Mesodermal cell (in vitro differentiated cells): ENCODE measurements at regions not wholly inside any gene's neighbourhood (a gene's known extent, or its start where the extent isn't known, plus 50 kb on each side); places are given as distances from the start of the nearest gene placed in this dataset.

ENCODE experiments used
- H3K27ac ChIP-seq: 2 replicates; pipeline ENCODE4 v1.7.0; 2013; ENCODE audit warnings: mild to moderate bottlenecking, low read depth, low read length, moderate library complexity; ENCODE audit not compliant: severe bottlenecking
- H3K36me3 ChIP-seq: 2 replicates; pipeline ENCODE4 v1.7.1; 2013; ENCODE audit warnings: mild to moderate bottlenecking, low read length, moderate library complexity; ENCODE audit not compliant: control insufficient read depth, insufficient read depth
- H3K4me1 ChIP-seq: one replicate; pipeline ENCODE4 v1.7.1; 2013; ENCODE audit warnings: mild to moderate bottlenecking, low read length; ENCODE audit not compliant: insufficient read depth, control insufficient read depth, poor library complexity, severe bottlenecking
- H3K4me3 ChIP-seq: 2 replicates; pipeline ENCODE4 v1.7.0; 2013; ENCODE audit warnings: low read length, control low read depth, mild to moderate bottlenecking; ENCODE audit not compliant: insufficient read depth, poor library complexity, severe bottlenecking; ENCODE audit errors: extremely low read depth
- H3K9me3 ChIP-seq: 2 replicates; pipeline ENCODE4 v1.7.1; 2013; ENCODE audit warnings: mild to moderate bottlenecking, low read length, moderate library complexity; ENCODE audit not compliant: control insufficient read depth
- WGBS, 2 experiments: methylation state at CpG; one replicate each; pipeline ENCODE4 v1.1.5; 2013; ENCODE audit warnings: missing lambda C conversion rate in 2 of 2; ENCODE audit not compliant: insufficient coverage in 2 of 2; 5-methylcytosine and 5-hydroxymethylcytosine counted together

GRCh38 chr11:43575913-43576310 lies 104.6 kb upstream of the HSD17B12 start:
- H3K4me3 ChIP-seq = peak overlapping the region; percentile 37

GRCh38 chr11:43576320-43576802 lies 104.2 kb upstream of the HSD17B12 start:
- H3K36me3 ChIP-seq = no peaks in the 10 kb centered on the region
- H3K9me3 ChIP-seq = no peaks in the 10 kb centered on the region
- H3K4me3 ChIP-seq = no peak overlapping the region
- no peak overlapping the region for H3K27ac ChIP-seq
- peaks cover 27% of the 10 kb centered on the region for H3K4me1 ChIP-seq
- 12 to 29% methylated on average over 4 to 5 of the region's 11 CpGs for WGBS, 2 experiments

More at GRCh38 chr11:43575913-43576310, 104.6 kb upstream of the HSD17B12 start:
- Histone ChIP-seq H3K36me3 (no peaks in the 10 kb centered on the region), H3K4me1 (peaks cover 26% of the 10 kb centered on the region), H3K9me3 (no peaks in the 10 kb centered on the region), H3K27ac (no peak overlapping the region)
- 5 to 17% methylated on average over 2 to 6 of the region's 11 CpGs for WGBS, 2 experiments

- Histone ChIP-seq H3K9me3 (no peaks in the 10 kb centered on the region), H3K4me3 (no peak overlapping the region), H3K36me3 (no peaks in the 10 kb centered on the region), H3K4me1 (peaks cover 27% of the 10 kb centered on the region), H3K27ac (no peak overlapping the region)
- WGBS, 2 experiments = 2% methylated on average over 19 to 32 of the region's 35 CpGs
Observed at GRCh38 chr11:43576803-43577521, 103.6 kb upstream of the HSD17B12 start.

GRCh38 chr11:43577566-43578264 lies 102.8 kb upstream of the HSD17B12 start:
- H3K4me1 ChIP-seq = peaks cover 27% of the 10 kb centered on the region
- 8 to 12% methylated on average over 7 to 9 of the region's 17 CpGs for WGBS, 2 experiments
- no peaks in the 10 kb centered on the region for H3K9me3 ChIP-seq
- H3K27ac ChIP-seq = no peak overlapping the region
- no peak overlapping the region for H3K4me3 ChIP-seq
- no peaks in the 10 kb centered on the region for H3K36me3 ChIP-seq

GRCh38 chr11:43578346-43579170 lies 102.0 kb upstream of the HSD17B12 start:
- Histone ChIP-seq H3K4me3 (peak overlapping the region; percentile 60), H3K9me3 (no peaks in the 10 kb centered on the region), H3K36me3 (no peaks in the 10 kb centered on the region), H3K27ac (no peak overlapping the region), H3K4me1 (peaks cover 27% of the 10 kb centered on the region)
- 2 to 3% methylated on average over 8 to 9 of the region's 35 CpGs for WGBS, 2 experiments

GRCh38 chr11:43579171-43579918 lies 101.2 kb upstream of the HSD17B12 start:
- no peaks in the 10 kb centered on the region for H3K9me3 ChIP-seq
- WGBS, 2 experiments = 0% methylated on average over 33 to 35 of the region's 83 CpGs
- H3K36me3 ChIP-seq = no peaks in the 10 kb centered on the region
- peaks cover 27% of the 10 kb centered on the region for H3K4me1 ChIP-seq
- no peak overlapping the region for H3K27ac ChIP-seq
- peak overlapping the region; percentile 60 for H3K4me3 ChIP-seq

GRCh38 chr11:43579919-43580276 lies 100.6 kb upstream of the HSD17B12 start:
- WGBS, 2 experiments = 0% methylated on average over 2 of the region's 5 CpGs; no CpG with 5 or more reads in 1 of the 2 experiments
- H3K27ac ChIP-seq = no peak overlapping the region

GRCh38 chr11:43580735-43581369 lies 99.7 kb upstream of the HSD17B12 start:
- Histone ChIP-seq H3K4me1 (peaks cover 25% of the 10 kb centered on the region), H3K9me3 (no peaks in the 10 kb centered on the region), H3K4me3 (peak overlapping the region; percentile 43), H3K36me3 (no peaks in the 10 kb centered on the region), H3K27ac (no peak overlapping the region)
- 0 to 1% methylated on average over 22 to 29 of the region's 39 CpGs for WGBS, 2 experiments

More at GRCh38 chr11:43579919-43580276, 100.6 kb upstream of the HSD17B12 start:
- peaks cover 27% of the 10 kb centered on the region for H3K4me1 ChIP-seq
- H3K9me3 ChIP-seq = no peaks in the 10 kb centered on the region
- no peaks in the 10 kb centered on the region for H3K36me3 ChIP-seq
- H3K4me3 ChIP-seq = peak overlapping the region; percentile 60

- H3K27ac ChIP-seq = no peak overlapping the region
- no peaks in the 10 kb centered on the region for H3K36me3 ChIP-seq
- peak overlapping the region; percentile 43 for H3K4me3 ChIP-seq
- H3K4me1 ChIP-seq = peaks cover 18% of the 10 kb centered on the region
- no peaks in the 10 kb centered on the region for H3K9me3 ChIP-seq
- 1 to 2% methylated on average over 24 to 27 of the region's 39 CpGs for WGBS, 2 experiments
Observed at GRCh38 chr11:43581370-43582023, 99.0 kb upstream of the HSD17B12 start.
